HEK293 (cell line): ENCODE measurements at regions not wholly inside any gene's neighbourhood (a gene's known extent, or its start where the extent isn't known, plus 50 kb on each side); places are given as distances from the start of the nearest gene placed in this dataset.

ENCODE experiments used
- CTCF ChIA-PET: fragments of 350-600 bp; formaldehyde crosslinking; extraction: SDS; loops from one replicate; lab custom pipeline; 2021; ENCODE audit warnings: antibody characterized with exemption; lab: Yijun Ruan, JAX
- POLR2A ChIA-PET: fragments of 300-600 bp; formaldehyde crosslinking; extraction: SDS; loops from one replicate; lab custom pipeline; 2020; ENCODE audit warnings: antibody characterized with exemption, inconsistent platforms; lab: Yijun Ruan, JAX
- H3K27ac ChIP-seq: fragments of 200-500 bp; sonication (Bioruptor generic); 2 replicates; pipeline ENCODE4 v1.5.1; 2014; ENCODE audit warnings: low read depth, low read length, control low read depth, inconsistent platforms; ENCODE audit errors: extremely low read depth
- H3K36me3 ChIP-seq, 2 experiments: fragments of 200-500 bp in 1 of 2; sonication (Bioruptor generic) in 1 of 2; 1 replicate in 1 of 2; 2 replicates in 1 of 2; pipeline ENCODE4 v1.5.1; 2014 to 2017; ENCODE audit warnings: inconsistent platforms in 2 of 2, low read length in 2 of 2; ENCODE audit not compliant: control insufficient read depth in 2 of 2, insufficient read depth in 1 of 2
- H3K4me1 ChIP-seq: fragments of 200-500 bp; sonication (Bioruptor generic); 2 replicates; pipeline ENCODE4 v1.5.1; 2014; ENCODE audit warnings: mild to moderate bottlenecking, low read length, inconsistent platforms; ENCODE audit not compliant: control insufficient read depth, insufficient read depth
- H3K4me3 ChIP-seq: 2 replicates; pipeline ENCODE4 v1.5.1; 2011; ENCODE audit warnings: low read depth, mild to moderate bottlenecking, control low read depth, low read length, moderate library complexity
- H3K9me3 ChIP-seq: fragments of 200-500 bp; sonication (Bioruptor generic); 2 replicates; pipeline ENCODE4 v1.5.1; 2014; ENCODE audit warnings: low read depth, low read length, inconsistent platforms; ENCODE audit not compliant: control insufficient read depth, insufficient read depth
- BCL11A ChIP-seq: fragments of 450-650 bp; formaldehyde crosslinking; IDR thresholded peaks from 2 replicates; pipeline ENCODE4 v1.5.1; 2016; ENCODE audit warnings: low read depth, missing biosample characterization, missing genetic modification characterization
- GLI4 ChIP-seq: fragments of 450-650 bp; formaldehyde crosslinking; IDR thresholded peaks from 2 replicates; pipeline ENCODE4 v1.5.1; 2016; ENCODE audit warnings: missing biosample characterization, missing genetic modification characterization
- GLIS1 ChIP-seq: fragments of 450-650 bp; formaldehyde crosslinking; IDR thresholded peaks from 2 replicates; pipeline ENCODE4 v1.5.1; 2016; ENCODE audit warnings: missing biosample characterization, missing genetic modification characterization
- IKZF3 ChIP-seq: fragments of 450-650 bp; IDR thresholded peaks from 2 replicates; pipeline ENCODE4 v1.5.0; 2018; ENCODE audit warnings: missing biosample characterization, mild to moderate bottlenecking, missing genetic modification characterization, moderate library complexity
- ZBTB17 ChIP-seq: fragments of 450-650 bp; formaldehyde crosslinking; IDR thresholded peaks from 2 replicates; pipeline ENCODE4 v1.5.1; 2016; ENCODE audit warnings: missing biosample characterization, missing genetic modification characterization
- ZNF10 ChIP-seq: fragments of 450-650 bp; formaldehyde crosslinking; IDR thresholded peaks from 2 replicates; pipeline ENCODE4 v1.5.1; 2017; ENCODE audit warnings: missing biosample characterization, missing genetic modification characterization
- ZNF133 ChIP-seq: fragments of 450-650 bp; formaldehyde crosslinking; IDR thresholded peaks from 2 replicates; pipeline ENCODE4 v1.5.1; 2016; ENCODE audit warnings: missing biosample characterization, missing genetic modification characterization
- ZNF140 ChIP-seq: fragments of 450-650 bp; formaldehyde crosslinking; IDR thresholded peaks from 2 replicates; pipeline ENCODE4 v1.5.1; 2016; ENCODE audit warnings: missing biosample characterization, missing genetic modification characterization
- ZNF174 ChIP-seq: fragments of 450-650 bp; formaldehyde crosslinking; IDR thresholded peaks from 2 replicates; pipeline ENCODE4 v1.5.0; 2017; ENCODE audit warnings: missing biosample characterization, mild to moderate bottlenecking, missing genetic modification characterization
- ZNF266 ChIP-seq: fragments of 450-650 bp; formaldehyde crosslinking; IDR thresholded peaks from 2 replicates; pipeline ENCODE4 v1.5.1; 2016; ENCODE audit warnings: missing biosample characterization, missing genetic modification characterization, low read depth
- ZNF311 ChIP-seq: fragments of 450-650 bp; formaldehyde crosslinking; IDR thresholded peaks from 2 replicates; pipeline ENCODE4 v1.5.1; 2017; ENCODE audit warnings: missing biosample characterization, missing genetic modification characterization, borderline replicate concordance
- ZNF747 ChIP-seq: fragments of 450-650 bp; formaldehyde crosslinking; IDR thresholded peaks from 2 replicates; pipeline ENCODE4 v1.5.1; 2016; ENCODE audit warnings: missing biosample characterization, missing genetic modification characterization
- ZNF837 ChIP-seq: fragments of 450-650 bp; formaldehyde crosslinking; IDR thresholded peaks from 2 replicates; pipeline ENCODE4 v1.5.1; 2016; ENCODE audit warnings: missing biosample characterization, missing genetic modification characterization
- TF ChIP-seq, protein P1 (sequence below): fragments of 450-650 bp; formaldehyde crosslinking; IDR thresholded peaks from 2 replicates; pipeline ENCODE4 v1.5.1; 2016; ENCODE audit warnings: missing biosample characterization, missing genetic modification characterization
- TF ChIP-seq, protein P2 (sequence below): fragments of 450-650 bp; formaldehyde crosslinking; IDR thresholded peaks from 2 replicates; pipeline ENCODE4 v1.5.1; 2017; ENCODE audit warnings: missing biosample characterization, missing genetic modification characterization
- TF ChIP-seq, protein P3 (sequence below): fragments of 450-650 bp; formaldehyde crosslinking; IDR thresholded peaks from 2 replicates; pipeline ENCODE4 v1.5.1; 2016; ENCODE audit warnings: missing biosample characterization, missing genetic modification characterization, borderline replicate concordance
- TF ChIP-seq, protein P4 (sequence below): fragments of 450-650 bp; formaldehyde crosslinking; IDR thresholded peaks from 2 replicates; pipeline ENCODE4 v1.5.1; 2017; ENCODE audit warnings: missing biosample characterization, missing genetic modification characterization
- TF ChIP-seq, protein P5 (sequence below): fragments of 450-650 bp; IDR thresholded peaks from 2 replicates; pipeline ENCODE4 v1.5.1; 2018; ENCODE audit warnings: missing biosample characterization, missing genetic modification characterization

DNA sequence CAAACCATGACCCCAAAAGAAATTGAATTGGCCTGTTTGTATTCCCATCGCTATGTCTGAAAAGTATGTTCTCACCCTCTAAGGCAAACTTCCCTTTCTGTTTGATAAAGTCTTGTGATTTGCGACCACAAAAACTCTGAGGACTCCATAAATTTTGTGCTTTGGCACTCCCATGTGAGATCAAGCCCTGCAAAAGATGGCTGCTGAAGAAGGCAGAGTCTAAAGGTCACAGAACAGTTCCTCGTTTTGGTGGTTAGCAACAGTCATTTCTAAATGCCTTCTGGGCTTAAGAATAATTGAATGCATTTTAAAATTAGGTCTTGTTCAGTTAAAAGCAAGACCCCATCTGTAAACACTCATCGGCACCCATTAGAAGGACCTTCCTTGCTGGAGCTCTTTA, 441.6 kb downstream of the OMA1 start:
- ChIA-PET CTCF (no interaction called here), POLR2A (no interaction called here)
- Histone ChIP-seq H3K9me3 (no peaks in the 10 kb centered on the region), H3K36me3 (no peaks in the 10 kb centered on the region), H3K4me1 (no peaks in the 10 kb centered on the region), H3K4me3 (no peak overlapping the region), H3K27ac (no peak overlapping the region)
- TF ChIP-seq, protein P1, sequence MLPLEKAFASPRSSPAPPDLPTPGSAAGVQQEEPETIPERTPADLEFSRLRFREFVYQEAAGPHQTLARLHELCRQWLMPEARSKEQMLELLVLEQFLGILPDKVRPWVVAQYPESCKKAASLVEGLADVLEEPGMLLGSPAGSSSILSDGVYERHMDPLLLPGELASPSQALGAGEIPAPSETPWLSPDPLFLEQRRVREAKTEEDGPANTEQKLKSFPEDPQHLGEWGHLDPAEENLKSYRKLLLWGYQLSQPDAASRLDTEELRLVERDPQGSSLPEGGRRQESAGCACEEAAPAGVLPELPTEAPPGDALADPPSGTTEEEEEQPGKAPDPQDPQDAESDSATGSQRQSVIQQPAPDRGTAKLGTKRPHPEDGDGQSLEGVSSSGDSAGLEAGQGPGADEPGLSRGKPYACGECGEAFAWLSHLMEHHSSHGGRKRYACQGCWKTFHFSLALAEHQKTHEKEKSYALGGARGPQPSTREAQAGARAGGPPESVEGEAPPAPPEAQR (tag by site-specific recombination), result no peak
- TF ChIP-seq ZNF266 (tag by site-specific recombination) (no peak), ZNF311 (tag by site-specific recombination) (no peak)

DNA sequence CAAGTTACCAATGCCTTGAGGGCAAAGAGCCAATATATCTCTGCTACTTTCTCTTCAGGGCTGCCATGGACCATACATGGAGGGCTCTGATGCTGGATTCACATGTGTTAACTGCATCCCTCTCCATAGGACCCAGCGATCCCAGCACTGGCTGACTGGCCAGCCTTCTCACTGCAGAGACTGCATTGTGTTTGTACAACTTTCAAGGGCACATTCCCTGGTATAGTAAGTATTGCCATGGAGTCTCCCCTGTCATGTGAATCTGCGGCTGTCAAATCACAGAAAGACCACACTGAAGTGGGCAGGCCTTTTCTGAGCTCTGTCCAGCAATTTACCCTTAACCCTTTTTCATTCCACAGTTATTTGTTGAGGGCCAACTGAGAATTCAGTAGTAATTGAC, 449.8 kb downstream of the OMA1 start:
- Histone ChIP-seq H3K4me1 (no peaks in the 10 kb centered on the region), H3K27ac (no peak overlapping the region), H3K4me3 (no peak overlapping the region), H3K9me3 (no peaks in the 10 kb centered on the region), H3K36me3 (no peaks in the 10 kb centered on the region)
- CTCF ChIA-PET, result interaction anchor here (0.6 kb wide), 2 partner anchors 48 to 1057 kb away, joined by 3 to 5 read pairs; no protein-coding TSS in a partner anchor
- POLR2A ChIA-PET, result no interaction called here
- TF ChIP-seq, protein P2, sequence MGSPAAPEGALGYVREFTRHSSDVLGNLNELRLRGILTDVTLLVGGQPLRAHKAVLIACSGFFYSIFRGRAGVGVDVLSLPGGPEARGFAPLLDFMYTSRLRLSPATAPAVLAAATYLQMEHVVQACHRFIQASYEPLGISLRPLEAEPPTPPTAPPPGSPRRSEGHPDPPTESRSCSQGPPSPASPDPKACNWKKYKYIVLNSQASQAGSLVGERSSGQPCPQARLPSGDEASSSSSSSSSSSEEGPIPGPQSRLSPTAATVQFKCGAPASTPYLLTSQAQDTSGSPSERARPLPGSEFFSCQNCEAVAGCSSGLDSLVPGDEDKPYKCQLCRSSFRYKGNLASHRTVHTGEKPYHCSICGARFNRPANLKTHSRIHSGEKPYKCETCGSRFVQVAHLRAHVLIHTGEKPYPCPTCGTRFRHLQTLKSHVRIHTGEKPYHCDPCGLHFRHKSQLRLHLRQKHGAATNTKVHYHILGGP, result no peak
- TF ChIP-seq ZNF837 (no peak), BCL11A (no peak), ZNF10 (no peak), GLIS1 (tag by site-specific recombination) (no peak), ZNF140 (tag by site-specific recombination) (no peak), ZNF174 (tag by site-specific recombination) (no peak), ZNF133 (tag by site-specific recombination) (no peak), ZBTB17 (tag by site-specific recombination) (no peak), IKZF3 (tag by site-specific recombination) (no peak), GLI4 (tag by site-specific recombination) (no peak), ZNF747 (tag by site-specific recombination) (no peak)
- TF ChIP-seq, protein P3, sequence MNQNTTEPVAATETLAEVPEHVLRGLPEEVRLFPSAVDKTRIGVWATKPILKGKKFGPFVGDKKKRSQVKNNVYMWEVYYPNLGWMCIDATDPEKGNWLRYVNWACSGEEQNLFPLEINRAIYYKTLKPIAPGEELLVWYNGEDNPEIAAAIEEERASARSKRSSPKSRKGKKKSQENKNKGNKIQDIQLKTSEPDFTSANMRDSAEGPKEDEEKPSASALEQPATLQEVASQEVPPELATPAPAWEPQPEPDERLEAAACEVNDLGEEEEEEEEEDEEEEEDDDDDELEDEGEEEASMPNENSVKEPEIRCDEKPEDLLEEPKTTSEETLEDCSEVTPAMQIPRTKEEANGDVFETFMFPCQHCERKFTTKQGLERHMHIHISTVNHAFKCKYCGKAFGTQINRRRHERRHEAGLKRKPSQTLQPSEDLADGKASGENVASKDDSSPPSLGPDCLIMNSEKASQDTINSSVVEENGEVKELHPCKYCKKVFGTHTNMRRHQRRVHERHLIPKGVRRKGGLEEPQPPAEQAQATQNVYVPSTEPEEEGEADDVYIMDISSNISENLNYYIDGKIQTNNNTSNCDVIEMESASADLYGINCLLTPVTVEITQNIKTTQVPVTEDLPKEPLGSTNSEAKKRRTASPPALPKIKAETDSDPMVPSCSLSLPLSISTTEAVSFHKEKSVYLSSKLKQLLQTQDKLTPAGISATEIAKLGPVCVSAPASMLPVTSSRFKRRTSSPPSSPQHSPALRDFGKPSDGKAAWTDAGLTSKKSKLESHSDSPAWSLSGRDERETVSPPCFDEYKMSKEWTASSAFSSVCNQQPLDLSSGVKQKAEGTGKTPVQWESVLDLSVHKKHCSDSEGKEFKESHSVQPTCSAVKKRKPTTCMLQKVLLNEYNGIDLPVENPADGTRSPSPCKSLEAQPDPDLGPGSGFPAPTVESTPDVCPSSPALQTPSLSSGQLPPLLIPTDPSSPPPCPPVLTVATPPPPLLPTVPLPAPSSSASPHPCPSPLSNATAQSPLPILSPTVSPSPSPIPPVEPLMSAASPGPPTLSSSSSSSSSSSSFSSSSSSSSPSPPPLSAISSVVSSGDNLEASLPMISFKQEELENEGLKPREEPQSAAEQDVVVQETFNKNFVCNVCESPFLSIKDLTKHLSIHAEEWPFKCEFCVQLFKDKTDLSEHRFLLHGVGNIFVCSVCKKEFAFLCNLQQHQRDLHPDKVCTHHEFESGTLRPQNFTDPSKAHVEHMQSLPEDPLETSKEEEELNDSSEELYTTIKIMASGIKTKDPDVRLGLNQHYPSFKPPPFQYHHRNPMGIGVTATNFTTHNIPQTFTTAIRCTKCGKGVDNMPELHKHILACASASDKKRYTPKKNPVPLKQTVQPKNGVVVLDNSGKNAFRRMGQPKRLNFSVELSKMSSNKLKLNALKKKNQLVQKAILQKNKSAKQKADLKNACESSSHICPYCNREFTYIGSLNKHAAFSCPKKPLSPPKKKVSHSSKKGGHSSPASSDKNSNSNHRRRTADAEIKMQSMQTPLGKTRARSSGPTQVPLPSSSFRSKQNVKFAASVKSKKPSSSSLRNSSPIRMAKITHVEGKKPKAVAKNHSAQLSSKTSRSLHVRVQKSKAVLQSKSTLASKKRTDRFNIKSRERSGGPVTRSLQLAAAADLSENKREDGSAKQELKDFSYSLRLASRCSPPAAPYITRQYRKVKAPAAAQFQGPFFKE, result no peak
- TF ChIP-seq, protein P4, sequence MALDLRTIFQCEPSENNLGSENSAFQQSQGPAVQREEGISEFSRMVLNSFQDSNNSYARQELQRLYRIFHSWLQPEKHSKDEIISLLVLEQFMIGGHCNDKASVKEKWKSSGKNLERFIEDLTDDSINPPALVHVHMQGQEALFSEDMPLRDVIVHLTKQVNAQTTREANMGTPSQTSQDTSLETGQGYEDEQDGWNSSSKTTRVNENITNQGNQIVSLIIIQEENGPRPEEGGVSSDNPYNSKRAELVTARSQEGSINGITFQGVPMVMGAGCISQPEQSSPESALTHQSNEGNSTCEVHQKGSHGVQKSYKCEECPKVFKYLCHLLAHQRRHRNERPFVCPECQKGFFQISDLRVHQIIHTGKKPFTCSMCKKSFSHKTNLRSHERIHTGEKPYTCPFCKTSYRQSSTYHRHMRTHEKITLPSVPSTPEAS (tag by site-specific recombination), result no peak
- TF ChIP-seq, protein P5, sequence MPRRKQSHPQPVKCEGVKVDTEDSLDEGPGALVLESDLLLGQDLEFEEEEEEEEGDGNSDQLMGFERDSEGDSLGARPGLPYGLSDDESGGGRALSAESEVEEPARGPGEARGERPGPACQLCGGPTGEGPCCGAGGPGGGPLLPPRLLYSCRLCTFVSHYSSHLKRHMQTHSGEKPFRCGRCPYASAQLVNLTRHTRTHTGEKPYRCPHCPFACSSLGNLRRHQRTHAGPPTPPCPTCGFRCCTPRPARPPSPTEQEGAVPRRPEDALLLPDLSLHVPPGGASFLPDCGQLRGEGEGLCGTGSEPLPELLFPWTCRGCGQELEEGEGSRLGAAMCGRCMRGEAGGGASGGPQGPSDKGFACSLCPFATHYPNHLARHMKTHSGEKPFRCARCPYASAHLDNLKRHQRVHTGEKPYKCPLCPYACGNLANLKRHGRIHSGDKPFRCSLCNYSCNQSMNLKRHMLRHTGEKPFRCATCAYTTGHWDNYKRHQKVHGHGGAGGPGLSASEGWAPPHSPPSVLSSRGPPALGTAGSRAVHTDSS (tag by site-specific recombination), result no peak
